HepG2 (cell line): ENCODE measurements at regions not wholly inside any gene's neighbourhood (a gene's known extent, or its start where the extent isn't known, plus 50 kb on each side); places are given as distances from the start of the nearest gene placed in this dataset.
A peak's percentile ranks its signal among the peaks of the same experiment; 100 is the strongest.

Source experiments
- BRF2 ChIP-seq: sonication (generic); formaldehyde crosslinking; IDR thresholded peaks from 2 replicates; pipeline ENCODE4 v1.8.1; 2022; ENCODE audit warnings: mild to moderate bottlenecking, missing genetic modification reagents
- HMG20B ChIP-seq: conservative IDR thresholded peaks from 2 replicates; pipeline ENCODE4 v1.6.1; 2016; ENCODE audit warnings: missing genetic modification reagents, missing compliant biosample characterization
- IKZF1 ChIP-seq: fragments of 450-650 bp; IDR thresholded peaks from 2 replicates; pipeline ENCODE4 v1.7.1; 2016
- IRF9 ChIP-seq: sonication (generic); formaldehyde crosslinking; IDR thresholded peaks from 2 replicates; pipeline ENCODE4 v1.8.0; 2022; ENCODE audit warnings: missing genetic modification reagents, mild to moderate bottlenecking, borderline replicate concordance
- LRRFIP1 ChIP-seq: sonication (generic); formaldehyde crosslinking; conservative IDR thresholded peaks from 2 replicates; pipeline ENCODE4 v1.4.0; 2020; ENCODE audit warnings: missing genetic modification reagents
- MAFF ChIP-seq: IDR thresholded peaks from 2 replicates; pipeline ENCODE4 v1.6.1; 2011; ENCODE audit warnings: low read depth, low read length, improper control_type of control experiment
- MYC ChIP-seq: sonication (generic); formaldehyde crosslinking; IDR thresholded peaks from 2 replicates; pipeline ENCODE4 v1.9.0; 2021; ENCODE audit warnings: missing genetic modification reagents, borderline replicate concordance
- MZF1 ChIP-seq: sonication (generic); formaldehyde crosslinking; IDR thresholded peaks from 2 replicates; pipeline ENCODE4 v1.8.1; 2023; ENCODE audit warnings: mild to moderate bottlenecking, missing genetic modification reagents, borderline replicate concordance
- PHF20 ChIP-seq: sonication (generic); formaldehyde crosslinking; IDR thresholded peaks from 2 replicates; pipeline ENCODE4 v1.5.0; 2020; ENCODE audit warnings: mild to moderate bottlenecking, missing genetic modification reagents
- SALL2 ChIP-seq: sonication (generic); formaldehyde crosslinking; IDR thresholded peaks from 2 replicates; pipeline ENCODE4 v1.8.1; 2023; ENCODE audit warnings: mild to moderate bottlenecking, missing genetic modification reagents, inconsistent platforms
- UBTF ChIP-seq: sonication (generic); formaldehyde crosslinking; IDR thresholded peaks from 2 replicates; pipeline ENCODE4 v1.4.0; 2020; ENCODE audit warnings: mild to moderate bottlenecking, missing genetic modification reagents
- YEATS4 ChIP-seq: sonication (generic); formaldehyde crosslinking; IDR thresholded peaks from 2 replicates; pipeline ENCODE4 v1.4.0; 2020; ENCODE audit warnings: missing genetic modification reagents, borderline replicate concordance
- ZEB1 ChIP-seq: IDR thresholded peaks from 2 replicates; pipeline ENCODE4 v1.6.1; 2012; ENCODE audit warnings: mild to moderate bottlenecking, low read depth, inconsistent platforms; ENCODE audit not compliant: insufficient replicate concordance
- ZKSCAN5 ChIP-seq: sonication (generic); formaldehyde crosslinking; IDR thresholded peaks from 2 replicates; pipeline ENCODE4 v1.5.1; 2020; ENCODE audit warnings: mild to moderate bottlenecking, missing genetic modification reagents
- ZMYM2 ChIP-seq: sonication (generic); formaldehyde crosslinking; IDR thresholded peaks from 2 replicates; pipeline ENCODE4 v1.8.0; 2022; ENCODE audit warnings: mild to moderate bottlenecking, missing genetic modification reagents
- ZNF143 ChIP-seq: sonication (generic); formaldehyde crosslinking; IDR thresholded peaks from 2 replicates; pipeline ENCODE4 v1.4.0; 2020; ENCODE audit warnings: missing genetic modification reagents
- ZNF280D ChIP-seq: sonication (generic); formaldehyde crosslinking; IDR thresholded peaks from 2 replicates; pipeline ENCODE4 v1.5.1; 2020; ENCODE audit warnings: mild to moderate bottlenecking, missing genetic modification reagents

- TF ChIP-seq PHF20 (CRISPR knock-in tag) (no peak), ZEB1 (no peak), BRF2 (CRISPR knock-in tag) (no peak), MZF1 (CRISPR knock-in tag) (no peak), ZNF143 (CRISPR knock-in tag) (no peak), SALL2 (no peak), LRRFIP1 (CRISPR knock-in tag) (no peak), UBTF (CRISPR knock-in tag) (peak; percentile 34; the same call in 1 of the 2 replicates), ZMYM2 (CRISPR knock-in tag) (peak; percentile 85), MAFF (peak; percentile 62), ZNF280D (peak; percentile 95), IKZF1 (no peak), ZKSCAN5 (CRISPR knock-in tag) (no peak), IRF9 (CRISPR knock-in tag) (no peak), YEATS4 (CRISPR knock-in tag) (no peak), HMG20B (CRISPR knock-in tag) (peak; percentile 77), MYC (CRISPR knock-in tag) (no peak; the same call in 1 of the 2 replicates)
Observed at GRCh38 chr1:178620584-178621475, 104.2 kb upstream of the RALGPS2 start (continued).
